ENCODE measurements at regions not wholly inside any gene's neighbourhood (a gene's known extent, or its start where the extent isn't known, plus 50 kb on each side); places are given as distances from the start of the nearest gene placed in this dataset.

DNA sequence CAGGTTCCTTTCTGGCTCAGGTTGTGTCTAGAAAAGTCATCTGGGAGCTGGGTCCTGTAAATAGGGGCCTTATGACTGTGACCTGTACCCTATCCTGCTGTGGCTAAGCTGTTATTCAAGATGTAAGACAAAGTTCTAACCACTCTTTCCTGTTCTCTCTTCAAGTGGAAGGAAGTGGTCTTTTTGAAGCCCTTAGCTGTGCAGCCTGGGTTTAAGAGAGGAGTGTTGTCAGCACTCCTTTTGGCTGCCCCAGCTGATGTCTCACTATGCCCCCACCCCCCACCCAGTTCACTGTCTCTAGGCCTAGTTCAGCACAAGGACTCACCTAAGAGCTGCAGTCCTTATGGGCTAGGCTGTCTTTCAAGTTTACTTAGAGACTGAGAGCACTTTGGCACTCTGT lies 1069.5 kb downstream of the FAM133A start:
- Mint-ChIP-seq H3K36me3 (ENCODE audit: low read depth) (no peaks in the 10 kb centered on the region), H3K4me1 (ENCODE audit: low read depth) (no peaks in the 10 kb centered on the region), H3K27ac (no peak overlapping the region), H3K27me3 (no peaks in the 10 kb centered on the region), H3K4me3 (no peak overlapping the region), H3K9me3 (peaks cover 2% of the 10 kb centered on the region)
- TF ChIP-seq CTCF (IDR thresholded peaks at IDR 0.05), result no peak
- no peaks in the 10 kb centered on the region for H3K36me3 ChIP-seq (ENCODE audit: insufficient read depth, low read length)
- ChIA-PET CTCF (no interaction called here), POLR2A (no interaction called here)
- no peak overlapping the region for H3K27ac ChIP-seq (ENCODE audit: low read depth in 1 of 2, low read length in 2 of 2)
- no peak overlapping the region for H3K4me3 ChIP-seq (ENCODE audit: low read length)
- DNase-seq (no peak), ATAC-seq (ENCODE audit: poor library complexity) (no peak)
- peaks cover 0 to 3% of the 10 kb centered on the region in 2 experiments for H3K9me3 ChIP-seq (ENCODE audit: control insufficient read depth in 1 of 2, insufficient read depth in 1 of 2, low read length in 2 of 2)
- H3K4me1 ChIP-seq (ENCODE audit: insufficient read depth, low read length), result no peaks in the 10 kb centered on the region
- no peaks in the 10 kb centered on the region for H3K27me3 ChIP-seq (ENCODE audit: control insufficient read depth in 1 of 2, insufficient read depth in 2 of 2, low read length in 2 of 2)
- intact Hi-C loops (cut with DNase I, micrococcal nuclease), result no loop called here

GRCh38 chrX:94744786-94745185 lies 1070.8 kb downstream of the FAM133A start:
- ChIA-PET POLR2A (no interaction called here), CTCF (no interaction called here)
- ATAC-seq (ENCODE audit: poor library complexity) (no peak), DNase-seq (no peak)
- Mint-ChIP-seq H3K9me3 (peaks cover 2% of the 10 kb centered on the region), H3K4me3 (no peak overlapping the region), H3K4me1 (ENCODE audit: low read depth) (no peaks in the 10 kb centered on the region), H3K27ac (no peak overlapping the region), H3K36me3 (ENCODE audit: low read depth) (no peaks in the 10 kb centered on the region), H3K27me3 (no peaks in the 10 kb centered on the region)
- intact Hi-C loops (cut with DNase I, micrococcal nuclease), result no loop called here
- no peaks in the 10 kb centered on the region for H3K9me3 ChIP-seq (ENCODE audit: control insufficient read depth in 1 of 2, insufficient read depth in 1 of 2, low read length in 2 of 2)
- H3K36me3 ChIP-seq (ENCODE audit: insufficient read depth, low read length), result no peaks in the 10 kb centered on the region
- H3K4me1 ChIP-seq (ENCODE audit: insufficient read depth, low read length), result no peaks in the 10 kb centered on the region
- no peak for TF ChIP-seq CTCF (IDR thresholded peaks at IDR 0.05)
- no peak overlapping the region for H3K4me3 ChIP-seq (ENCODE audit: low read length)
- H3K27ac ChIP-seq (ENCODE audit: low read depth in 1 of 2, low read length in 2 of 2), result no peak overlapping the region
- H3K27me3 ChIP-seq (ENCODE audit: control insufficient read depth in 1 of 2, insufficient read depth in 2 of 2, low read length in 2 of 2), result no peaks in the 10 kb centered on the region

DNA sequence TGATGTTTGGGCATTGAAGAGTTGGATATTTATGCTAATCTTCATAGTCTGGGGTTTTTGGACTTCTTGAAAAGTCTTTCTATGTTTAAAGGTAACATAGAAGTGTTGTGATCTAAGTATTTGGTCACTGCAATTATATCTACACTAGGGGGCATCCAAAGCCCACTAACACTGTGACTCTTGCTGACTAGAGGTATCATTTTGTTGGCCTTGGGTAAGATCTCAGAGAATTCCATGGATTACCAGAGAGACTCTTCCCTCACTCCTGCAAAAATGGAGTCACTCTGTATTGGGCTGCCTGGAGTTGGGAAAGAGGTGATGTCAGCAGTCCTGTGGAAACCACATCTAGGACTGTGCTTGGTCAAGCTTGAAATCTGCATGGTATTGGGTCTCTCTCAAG lies 1077.6 kb downstream of the FAM133A start:
- ATAC-seq (ENCODE audit: poor library complexity), result no peak

More for the DNA sequence above, 1077.6 kb downstream of the FAM133A start:
- Mint-ChIP-seq H3K27ac (no peak overlapping the region), H3K4me3 (no peak overlapping the region), H3K4me1 (ENCODE audit: low read depth) (no peaks in the 10 kb centered on the region), H3K9me3 (no peaks in the 10 kb centered on the region), H3K36me3 (ENCODE audit: low read depth) (no peaks in the 10 kb centered on the region), H3K27me3 (no peaks in the 10 kb centered on the region)
- CTCF ChIA-PET, result no interaction called here
- Histone ChIP-seq H3K4me1 (ENCODE audit: insufficient read depth, low read length) (no peaks in the 10 kb centered on the region), H3K27ac (ENCODE audit: low read depth in 1 of 2, low read length in 2 of 2) (no peak overlapping the region), H3K4me3 (ENCODE audit: low read length) (no peak overlapping the region), H3K27me3 (ENCODE audit: control insufficient read depth in 1 of 2, insufficient read depth in 2 of 2, low read length in 2 of 2) (no peaks in the 10 kb centered on the region), H3K9me3 (ENCODE audit: control insufficient read depth in 1 of 2, insufficient read depth in 1 of 2, low read length in 2 of 2) (no peaks in the 10 kb centered on the region), H3K36me3 (ENCODE audit: insufficient read depth, low read length) (no peaks in the 10 kb centered on the region)
- no peak for DNase-seq
- intact Hi-C loops (cut with DNase I, micrococcal nuclease), result no loop called here
- POLR2A ChIA-PET, result interaction anchor here (0.7 kb wide), 1 partner anchor 92 kb away, joined by 3 read pairs; no protein-coding TSS in a partner anchor
- TF ChIP-seq CTCF (IDR thresholded peaks at IDR 0.05), result no peak
